HepG2 (cell line): ENCODE measurements at regions not wholly inside any gene's neighbourhood (a gene's known extent, or its start where the extent isn't known, plus 50 kb on each side); places are given as distances from the start of the nearest gene placed in this dataset.

ENCODE experiments used
- CEBPG ChIP-seq: IDR thresholded peaks from 2 replicates; pipeline ENCODE4 v1.6.1; 2016
- DMAP1 ChIP-seq: IDR thresholded peaks from 2 replicates; pipeline ENCODE4 v1.6.1; 2016
- FOXC1 ChIP-seq: sonication (generic); formaldehyde crosslinking; IDR thresholded peaks from 2 replicates; pipeline ENCODE4 v1.8.0; 2022; ENCODE audit warnings: mild to moderate bottlenecking, missing genetic modification reagents, borderline replicate concordance
- GLI4 ChIP-seq: sonication (generic); formaldehyde crosslinking; IDR thresholded peaks from 2 replicates; pipeline ENCODE4 v1.5.1; 2020; ENCODE audit warnings: missing genetic modification reagents, mild to moderate bottlenecking, moderate library complexity, borderline replicate concordance
- HNRNPL ChIP-seq: fragments of 200-400 bp; formaldehyde crosslinking; IDR thresholded peaks from 2 replicates; pipeline ENCODE4 v1.6.1; 2017; ENCODE audit warnings: mild to moderate bottlenecking, low read depth, low read length
- JUND ChIP-seq: sonication (generic); formaldehyde crosslinking; IDR thresholded peaks from 2 replicates; pipeline ENCODE4 v1.8.0; 2022; ENCODE audit warnings: mild to moderate bottlenecking, missing genetic modification reagents
- KMT2B ChIP-seq: IDR thresholded peaks from 2 replicates; pipeline ENCODE4 v1.6.1; 2016; ENCODE audit warnings: missing genetic modification reagents, missing compliant biosample characterization
- MAFK ChIP-seq, 2 experiments: IDR thresholded peaks in 1 of 2; conservative IDR thresholded peaks in 1 of 2; 2 replicates each; pipeline ENCODE4 v1.6.1; 2011; ENCODE audit warnings: improper control_type of control experiment in 2 of 2, low read length in 2 of 2
- NR2F6 ChIP-seq, 2 experiments: IDR thresholded peaks; 2 replicates each; pipeline ENCODE4 v1.6.1; 2016; ENCODE audit warnings: antibody characterized with exemption in 1 of 2, mild to moderate bottlenecking in 1 of 2
- PRPF4 ChIP-seq: fragments of 200-400 bp; formaldehyde crosslinking; IDR thresholded peaks from 2 replicates; pipeline ENCODE4 v1.6.1; 2016; ENCODE audit warnings: low read length, low read depth; ENCODE audit not compliant: poor library complexity, severe bottlenecking
- RFX1 ChIP-seq: fragments of 450-650 bp; IDR thresholded peaks from 2 replicates; pipeline ENCODE4 v1.6.1; 2017
- RXRA ChIP-seq: sonication (generic); formaldehyde crosslinking; IDR thresholded peaks from 2 replicates; pipeline ENCODE4 v1.5.1; 2020; ENCODE audit warnings: missing genetic modification reagents
- SOX5 ChIP-seq: IDR thresholded peaks from 2 replicates; pipeline ENCODE4 v1.6.1; 2016; ENCODE audit warnings: borderline replicate concordance
- ZNF546 ChIP-seq: sonication (generic); formaldehyde crosslinking; conservative IDR thresholded peaks from 2 replicates; pipeline ENCODE4 v1.8.1; 2023; ENCODE audit warnings: mild to moderate bottlenecking, missing genetic modification reagents
- TF ChIP-seq, protein P1 (sequence below): sonication (generic); formaldehyde crosslinking; IDR thresholded peaks from one replicate; pipeline ENCODE4 v1.5.1; 2020; ENCODE audit warnings: mild to moderate bottlenecking, missing genetic modification reagents; ENCODE audit errors: not compliant biosample characterization
- TF ChIP-seq, protein P2 (sequence below): sonication (generic); formaldehyde crosslinking; IDR thresholded peaks from 2 replicates; pipeline ENCODE4 v1.8.1; 2023; ENCODE audit warnings: mild to moderate bottlenecking, inconsistent platforms, moderate library complexity, missing genetic modification reagents, borderline replicate concordance
- TF ChIP-seq, protein P3 (sequence below): IDR thresholded peaks from 2 replicates; pipeline ENCODE4 v1.6.1; 2016; ENCODE audit warnings: low read depth, control low read depth
- TF ChIP-seq, protein P4 (sequence below): sonication (generic); formaldehyde crosslinking; IDR thresholded peaks from 2 replicates; pipeline ENCODE4 v1.8.0; 2022; ENCODE audit warnings: mild to moderate bottlenecking, missing genetic modification reagents

DNA sequence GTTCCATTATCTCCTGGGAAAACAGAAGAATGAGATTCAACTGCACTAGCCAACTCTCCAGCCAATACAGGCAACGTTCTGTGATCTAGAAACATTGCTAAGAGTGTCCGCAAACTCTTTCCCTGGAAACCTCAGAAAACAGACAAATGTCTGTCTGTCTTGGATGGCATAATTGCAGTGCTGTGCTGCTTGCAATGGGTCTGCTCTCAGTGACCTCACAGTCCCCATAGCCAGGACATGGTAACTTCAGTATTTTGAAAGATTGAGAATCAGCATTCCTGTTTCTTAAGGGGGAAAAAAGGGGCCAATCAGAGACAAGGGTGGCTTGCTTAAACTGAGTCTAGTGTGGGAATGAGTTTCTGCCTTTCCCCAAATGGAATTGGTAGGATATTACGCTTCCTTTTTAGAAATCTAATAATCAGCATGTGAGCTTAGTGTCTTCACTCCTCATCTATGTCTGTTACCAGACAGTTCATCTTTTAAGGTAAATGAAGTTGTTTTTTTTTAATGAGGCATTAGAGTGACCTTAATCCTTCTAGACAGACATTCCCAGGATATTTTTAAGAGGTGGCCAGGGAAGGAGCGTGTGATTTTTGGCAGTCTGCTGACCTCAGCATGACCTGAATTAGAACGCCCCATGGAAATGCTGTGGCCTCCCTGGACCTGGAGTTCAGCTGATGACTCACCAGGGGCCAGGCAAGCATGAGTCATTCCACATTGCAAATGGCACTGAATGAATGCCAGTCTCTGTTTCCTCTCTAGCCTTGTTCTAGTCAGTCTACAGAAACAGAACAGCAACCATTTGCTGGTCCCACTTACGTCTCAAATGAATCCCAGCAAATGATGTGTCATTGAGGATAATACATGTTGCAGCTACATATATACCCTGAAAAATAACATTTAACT is 210.2 kb upstream of the ACTBL2 start (continued):
- TF ChIP-seq RFX1 (no peak), FOXC1 (CRISPR knock-in tag) (no peak), SOX5 (CRISPR knock-in tag) (peak; percentile 50; the same call in 1 of the 2 replicates), HNRNPL (no peak), DMAP1 (0 out of 2 replicates have a peak, but pooled peaks have one; percentile 23), KMT2B (CRISPR knock-in tag) (peak; percentile 60; the same call in 1 of the 2 replicates), ZNF546 (no peak), RXRA (CRISPR knock-in tag) (peak; percentile 88), CEBPG (CRISPR knock-in tag) (peak; percentile 55), MAFK (conservative IDR thresholded peaks at IDR 0.05 in 1 of 2, IDR thresholded peaks at IDR 0.05 in 1 of 2; ENCODE audit: low read length in 2 of 2) (peak; percentile 92 to 93), PRPF4 (no peak), GLI4 (no peak), JUND (peak; percentile 99), NR2F6 (IDR thresholded peaks at IDR 0.05) (peak; percentile 59), NR2F6 (CRISPR knock-in tag; IDR thresholded peaks at IDR 0.05) (peak; percentile 81)
- TF ChIP-seq, protein P1, sequence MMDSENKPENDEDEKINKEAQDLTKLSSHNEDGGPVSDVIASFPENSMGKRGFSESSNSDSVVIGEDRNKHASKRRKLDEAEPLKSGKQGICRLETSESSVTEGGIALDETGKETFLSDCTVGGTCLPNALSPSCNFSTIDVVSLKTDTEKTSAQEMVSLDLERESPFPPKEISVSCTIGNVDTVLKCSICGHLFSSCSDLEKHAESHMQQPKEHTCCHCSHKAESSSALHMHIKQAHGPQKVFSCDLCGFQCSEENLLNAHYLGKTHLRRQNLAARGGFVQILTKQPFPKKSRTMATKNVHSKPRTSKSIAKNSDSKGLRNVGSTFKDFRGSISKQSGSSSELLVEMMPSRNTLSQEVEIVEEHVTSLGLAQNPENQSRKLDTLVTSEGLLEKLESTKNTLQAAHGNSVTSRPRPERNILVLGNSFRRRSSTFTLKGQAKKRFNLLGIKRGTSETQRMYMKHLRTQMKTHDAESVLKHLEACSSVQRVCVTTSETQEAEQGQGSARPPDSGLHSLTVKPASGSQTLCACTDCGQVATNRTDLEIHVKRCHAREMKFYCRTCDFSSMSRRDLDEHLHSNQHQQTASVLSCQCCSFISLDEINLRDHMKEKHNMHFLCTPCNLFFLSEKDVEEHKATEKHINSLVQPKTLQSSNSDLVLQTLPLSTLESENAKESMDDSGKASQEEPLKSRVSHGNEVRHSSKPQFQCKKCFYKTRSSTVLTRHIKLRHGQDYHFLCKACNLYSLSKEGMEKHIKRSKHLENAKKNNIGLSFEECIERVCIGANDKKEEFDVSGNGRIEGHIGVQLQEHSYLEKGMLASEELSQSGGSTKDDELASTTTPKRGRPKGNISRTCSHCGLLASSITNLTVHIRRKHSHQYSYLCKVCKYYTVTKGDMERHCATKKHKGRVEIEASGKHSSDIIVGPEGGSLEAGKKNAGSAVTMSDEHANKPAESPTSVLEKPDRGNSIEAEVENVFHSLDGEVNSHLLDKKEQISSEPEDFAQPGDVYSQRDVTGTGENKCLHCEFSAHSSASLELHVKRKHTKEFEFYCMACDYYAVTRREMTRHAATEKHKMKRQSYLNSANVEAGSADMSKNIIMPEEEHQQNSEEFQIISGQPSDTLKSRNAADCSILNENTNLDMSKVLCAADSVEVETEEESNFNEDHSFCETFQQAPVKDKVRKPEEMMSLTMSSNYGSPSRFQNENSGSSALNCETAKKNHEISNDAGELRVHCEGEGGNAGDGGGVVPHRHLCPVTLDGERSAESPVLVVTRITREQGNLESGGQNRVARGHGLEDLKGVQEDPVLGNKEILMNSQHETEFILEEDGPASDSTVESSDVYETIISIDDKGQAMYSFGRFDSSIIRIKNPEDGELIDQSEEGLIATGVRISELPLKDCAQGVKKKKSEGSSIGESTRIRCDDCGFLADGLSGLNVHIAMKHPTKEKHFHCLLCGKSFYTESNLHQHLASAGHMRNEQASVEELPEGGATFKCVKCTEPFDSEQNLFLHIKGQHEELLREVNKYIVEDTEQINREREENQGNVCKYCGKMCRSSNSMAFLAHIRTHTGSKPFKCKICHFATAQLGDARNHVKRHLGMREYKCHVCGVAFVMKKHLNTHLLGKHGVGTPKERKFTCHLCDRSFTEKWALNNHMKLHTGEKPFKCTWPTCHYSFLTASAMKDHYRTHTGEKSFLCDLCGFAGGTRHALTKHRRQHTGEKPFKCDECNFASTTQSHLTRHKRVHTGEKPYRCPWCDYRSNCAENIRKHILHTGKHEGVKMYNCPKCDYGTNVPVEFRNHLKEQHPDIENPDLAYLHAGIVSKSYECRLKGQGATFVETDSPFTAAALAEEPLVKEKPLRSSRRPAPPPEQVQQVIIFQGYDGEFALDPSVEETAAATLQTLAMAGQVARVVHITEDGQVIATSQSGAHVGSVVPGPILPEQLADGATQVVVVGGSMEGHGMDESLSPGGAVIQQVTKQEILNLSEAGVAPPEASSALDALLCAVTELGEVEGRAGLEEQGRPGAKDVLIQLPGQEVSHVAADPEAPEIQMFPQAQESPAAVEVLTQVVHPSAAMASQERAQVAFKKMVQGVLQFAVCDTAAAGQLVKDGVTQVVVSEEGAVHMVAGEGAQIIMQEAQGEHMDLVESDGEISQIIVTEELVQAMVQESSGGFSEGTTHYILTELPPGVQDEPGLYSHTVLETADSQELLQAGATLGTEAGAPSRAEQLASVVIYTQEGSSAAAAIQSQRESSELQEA (CRISPR knock-in tag), result no peak
- TF ChIP-seq, protein P2, sequence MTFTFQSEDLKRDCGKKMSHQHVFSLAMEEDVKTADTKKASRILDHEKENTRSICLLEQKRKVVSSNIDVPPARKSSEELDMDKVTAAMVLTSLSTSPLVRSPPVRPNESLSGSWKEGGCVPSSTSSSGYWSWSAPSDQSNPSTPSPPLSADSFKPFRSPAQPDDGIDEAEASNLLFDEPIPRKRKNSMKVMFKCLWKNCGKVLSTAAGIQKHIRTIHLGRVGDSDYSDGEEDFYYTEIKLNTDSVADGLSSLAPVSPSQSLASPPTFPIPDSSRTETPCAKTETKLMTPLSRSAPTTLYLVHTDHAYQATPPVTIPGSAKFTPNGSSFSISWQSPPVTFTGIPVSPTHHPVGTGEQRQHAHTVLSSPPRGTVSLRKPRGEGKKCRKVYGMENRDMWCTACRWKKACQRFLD (CRISPR knock-in tag), result no peak
- TF ChIP-seq, protein P3, sequence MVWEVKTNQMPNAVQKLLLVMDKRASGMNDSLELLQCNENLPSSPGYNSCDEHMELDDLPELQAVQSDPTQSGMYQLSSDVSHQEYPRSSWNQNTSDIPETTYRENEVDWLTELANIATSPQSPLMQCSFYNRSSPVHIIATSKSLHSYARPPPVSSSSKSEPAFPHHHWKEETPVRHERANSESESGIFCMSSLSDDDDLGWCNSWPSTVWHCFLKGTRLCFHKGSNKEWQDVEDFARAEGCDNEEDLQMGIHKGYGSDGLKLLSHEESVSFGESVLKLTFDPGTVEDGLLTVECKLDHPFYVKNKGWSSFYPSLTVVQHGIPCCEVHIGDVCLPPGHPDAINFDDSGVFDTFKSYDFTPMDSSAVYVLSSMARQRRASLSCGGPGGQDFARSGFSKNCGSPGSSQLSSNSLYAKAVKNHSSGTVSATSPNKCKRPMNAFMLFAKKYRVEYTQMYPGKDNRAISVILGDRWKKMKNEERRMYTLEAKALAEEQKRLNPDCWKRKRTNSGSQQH (CRISPR knock-in tag), result no peak
- TF ChIP-seq, protein P4, sequence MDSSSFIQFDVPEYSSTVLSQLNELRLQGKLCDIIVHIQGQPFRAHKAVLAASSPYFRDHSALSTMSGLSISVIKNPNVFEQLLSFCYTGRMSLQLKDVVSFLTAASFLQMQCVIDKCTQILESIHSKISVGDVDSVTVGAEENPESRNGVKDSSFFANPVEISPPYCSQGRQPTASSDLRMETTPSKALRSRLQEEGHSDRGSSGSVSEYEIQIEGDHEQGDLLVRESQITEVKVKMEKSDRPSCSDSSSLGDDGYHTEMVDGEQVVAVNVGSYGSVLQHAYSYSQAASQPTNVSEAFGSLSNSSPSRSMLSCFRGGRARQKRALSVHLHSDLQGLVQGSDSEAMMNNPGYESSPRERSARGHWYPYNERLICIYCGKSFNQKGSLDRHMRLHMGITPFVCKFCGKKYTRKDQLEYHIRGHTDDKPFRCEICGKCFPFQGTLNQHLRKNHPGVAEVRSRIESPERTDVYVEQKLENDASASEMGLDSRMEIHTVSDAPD (CRISPR knock-in tag), result no peak
